ENCODE measurements at regions not wholly inside any gene's neighbourhood (a gene's known extent, or its start where the extent isn't known, plus 50 kb on each side); places are given as distances from the start of the nearest gene placed in this dataset.

GRCh38 chr2:117169036-117169765 lies 645.3 kb upstream of the DDX18 start:
- TF ChIP-seq EZH2phosphoT487 (conservative IDR thresholded peaks at IDR 0.05; ENCODE audit: low read length) = no peak
- TF ChIP-seq, protein P1, sequence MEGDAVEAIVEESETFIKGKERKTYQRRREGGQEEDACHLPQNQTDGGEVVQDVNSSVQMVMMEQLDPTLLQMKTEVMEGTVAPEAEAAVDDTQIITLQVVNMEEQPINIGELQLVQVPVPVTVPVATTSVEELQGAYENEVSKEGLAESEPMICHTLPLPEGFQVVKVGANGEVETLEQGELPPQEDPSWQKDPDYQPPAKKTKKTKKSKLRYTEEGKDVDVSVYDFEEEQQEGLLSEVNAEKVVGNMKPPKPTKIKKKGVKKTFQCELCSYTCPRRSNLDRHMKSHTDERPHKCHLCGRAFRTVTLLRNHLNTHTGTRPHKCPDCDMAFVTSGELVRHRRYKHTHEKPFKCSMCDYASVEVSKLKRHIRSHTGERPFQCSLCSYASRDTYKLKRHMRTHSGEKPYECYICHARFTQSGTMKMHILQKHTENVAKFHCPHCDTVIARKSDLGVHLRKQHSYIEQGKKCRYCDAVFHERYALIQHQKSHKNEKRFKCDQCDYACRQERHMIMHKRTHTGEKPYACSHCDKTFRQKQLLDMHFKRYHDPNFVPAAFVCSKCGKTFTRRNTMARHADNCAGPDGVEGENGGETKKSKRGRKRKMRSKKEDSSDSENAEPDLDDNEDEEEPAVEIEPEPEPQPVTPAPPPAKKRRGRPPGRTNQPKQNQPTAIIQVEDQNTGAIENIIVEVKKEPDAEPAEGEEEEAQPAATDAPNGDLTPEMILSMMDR (IDR thresholded peaks at IDR 0.05; ENCODE audit: insufficient read depth, low read length, poor library complexity, severe bottlenecking) = no peak
- H4K20me1 ChIP-seq (ENCODE audit: low read depth, low read length) = no peaks in the 10 kb centered on the region

GRCh38 chr2:117170897-117171296 lies 643.6 kb upstream of the DDX18 start:
- Histone ChIP-seq H3K27ac (ENCODE audit: low read depth, low read length) (no peak overlapping the region), H2AFZ (ENCODE audit: low read depth, low read length, severe bottlenecking) (no peak overlapping the region)

More at GRCh38 chr2:117169036-117169765, 645.3 kb upstream of the DDX18 start:
- Histone ChIP-seq H3K4me2 (ENCODE audit: low read depth, low read length, poor library complexity, severe bottlenecking) (no peak overlapping the region), H3K9ac (ENCODE audit: low read length) (no peak overlapping the region), H2AFZ (ENCODE audit: low read depth, low read length, severe bottlenecking) (no peak overlapping the region), H3K27me3 (ENCODE audit: low read length) (no peaks in the 10 kb centered on the region), H3K79me2 (ENCODE audit: insufficient read depth, low read length) (no peaks in the 10 kb centered on the region), H3K9me2 (replicated peaks; ENCODE audit: insufficient read depth, low read length) (no peaks in the 10 kb centered on the region), H3K36me3 (ENCODE audit: low read length) (no peaks in the 10 kb centered on the region), H3F3A (ENCODE audit: insufficient read depth) (no peaks in the 10 kb centered on the region), H3K9me3 (ENCODE audit: insufficient read depth, low read length) (no peaks in the 10 kb centered on the region), H3K4me3 (ENCODE audit: insufficient read depth, low read length, poor library complexity, severe bottlenecking) (no peak overlapping the region), H3K27ac (ENCODE audit: low read depth, low read length) (no peak overlapping the region)

DNA sequence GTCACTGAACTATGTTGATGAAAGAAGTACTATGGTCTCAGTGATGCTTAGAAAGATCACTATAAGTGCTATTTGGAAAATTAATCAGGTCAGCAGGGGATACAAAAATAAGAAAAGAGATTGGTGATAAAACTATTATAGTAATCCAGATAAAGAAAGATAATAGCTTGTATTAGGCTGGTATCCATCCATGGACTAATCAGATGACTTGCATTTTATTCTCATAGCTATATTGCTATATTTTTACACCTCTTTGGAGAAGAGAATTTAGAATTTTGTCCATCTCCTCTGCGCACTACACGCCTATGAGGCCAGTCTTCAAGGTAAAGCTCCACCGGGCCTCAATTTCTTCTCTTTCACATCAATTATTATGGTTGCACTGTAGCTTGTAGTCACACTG lies 635.1 kb upstream of the DDX18 start:
- H3K27ac ChIP-seq (ENCODE audit: low read depth, low read length) = no peak overlapping the region
- H3K9me3 ChIP-seq (ENCODE audit: insufficient read depth, low read length) = no peaks in the 10 kb centered on the region
- H3K27me3 ChIP-seq (ENCODE audit: low read length) = no peaks in the 10 kb centered on the region
- H3F3A ChIP-seq (ENCODE audit: insufficient read depth) = no peaks in the 10 kb centered on the region
- no peaks in the 10 kb centered on the region for H4K20me1 ChIP-seq (ENCODE audit: low read depth, low read length)
- no peaks in the 10 kb centered on the region for H3K9me2 ChIP-seq (replicated peaks; ENCODE audit: insufficient read depth, low read length)
- no peak for TF ChIP-seq EZH2phosphoT487 (conservative IDR thresholded peaks at IDR 0.05; ENCODE audit: low read length)
- TF ChIP-seq, protein P1 (IDR thresholded peaks at IDR 0.05; ENCODE audit: insufficient read depth, low read length, poor library complexity, severe bottlenecking) = no peak
- no peaks in the 10 kb centered on the region for H3K79me2 ChIP-seq (ENCODE audit: insufficient read depth, low read length)
- H3K4me2 ChIP-seq (ENCODE audit: low read depth, low read length, poor library complexity, severe bottlenecking) = no peak overlapping the region
- no peak overlapping the region for H3K4me3 ChIP-seq (ENCODE audit: insufficient read depth, low read length, poor library complexity, severe bottlenecking)
- H2AFZ ChIP-seq (ENCODE audit: low read depth, low read length, severe bottlenecking) = no peak overlapping the region
- H3K9ac ChIP-seq (ENCODE audit: low read length) = no peak overlapping the region
- H3K36me3 ChIP-seq (ENCODE audit: low read length) = no peaks in the 10 kb centered on the region

More at GRCh38 chr2:117170897-117171296, 643.6 kb upstream of the DDX18 start:
- Histone ChIP-seq H3K9ac (ENCODE audit: low read length) (no peak overlapping the region), H3K36me3 (ENCODE audit: low read length) (no peaks in the 10 kb centered on the region), H3K9me3 (ENCODE audit: insufficient read depth, low read length) (no peaks in the 10 kb centered on the region), H3K4me2 (ENCODE audit: low read depth, low read length, poor library complexity, severe bottlenecking) (no peak overlapping the region), H3K79me2 (ENCODE audit: insufficient read depth, low read length) (no peaks in the 10 kb centered on the region), H3F3A (ENCODE audit: insufficient read depth) (no peaks in the 10 kb centered on the region), H3K9me2 (replicated peaks; ENCODE audit: insufficient read depth, low read length) (no peaks in the 10 kb centered on the region), H3K27me3 (ENCODE audit: low read length) (no peaks in the 10 kb centered on the region), H4K20me1 (ENCODE audit: low read depth, low read length) (no peaks in the 10 kb centered on the region), H3K4me3 (ENCODE audit: insufficient read depth, low read length, poor library complexity, severe bottlenecking) (no peak overlapping the region)
- TF ChIP-seq EZH2phosphoT487 (conservative IDR thresholded peaks at IDR 0.05; ENCODE audit: low read length) = no peak
- TF ChIP-seq, protein P1 (IDR thresholded peaks at IDR 0.05; ENCODE audit: insufficient read depth, low read length, poor library complexity, severe bottlenecking) = no peak
